ENCODE measurements at regions not wholly inside any gene's neighbourhood (a gene's known extent, or its start where the extent isn't known, plus 50 kb on each side); places are given as distances from the start of the nearest gene placed in this dataset.

- TF ChIP-seq, protein P1, sequence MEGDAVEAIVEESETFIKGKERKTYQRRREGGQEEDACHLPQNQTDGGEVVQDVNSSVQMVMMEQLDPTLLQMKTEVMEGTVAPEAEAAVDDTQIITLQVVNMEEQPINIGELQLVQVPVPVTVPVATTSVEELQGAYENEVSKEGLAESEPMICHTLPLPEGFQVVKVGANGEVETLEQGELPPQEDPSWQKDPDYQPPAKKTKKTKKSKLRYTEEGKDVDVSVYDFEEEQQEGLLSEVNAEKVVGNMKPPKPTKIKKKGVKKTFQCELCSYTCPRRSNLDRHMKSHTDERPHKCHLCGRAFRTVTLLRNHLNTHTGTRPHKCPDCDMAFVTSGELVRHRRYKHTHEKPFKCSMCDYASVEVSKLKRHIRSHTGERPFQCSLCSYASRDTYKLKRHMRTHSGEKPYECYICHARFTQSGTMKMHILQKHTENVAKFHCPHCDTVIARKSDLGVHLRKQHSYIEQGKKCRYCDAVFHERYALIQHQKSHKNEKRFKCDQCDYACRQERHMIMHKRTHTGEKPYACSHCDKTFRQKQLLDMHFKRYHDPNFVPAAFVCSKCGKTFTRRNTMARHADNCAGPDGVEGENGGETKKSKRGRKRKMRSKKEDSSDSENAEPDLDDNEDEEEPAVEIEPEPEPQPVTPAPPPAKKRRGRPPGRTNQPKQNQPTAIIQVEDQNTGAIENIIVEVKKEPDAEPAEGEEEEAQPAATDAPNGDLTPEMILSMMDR (IDR thresholded peaks at IDR 0.05; ENCODE audit: extremely low read depth in 1 of 2, insufficient read depth in 1 of 2, low read depth in 1 of 2, low read length in 2 of 2): no peak
- no peak for TF ChIP-seq POLR2AphosphoS5 (IDR thresholded peaks at IDR 0.05; ENCODE audit: insufficient read depth, low read depth, low read length)
- TF ChIP-seq, protein P2, sequence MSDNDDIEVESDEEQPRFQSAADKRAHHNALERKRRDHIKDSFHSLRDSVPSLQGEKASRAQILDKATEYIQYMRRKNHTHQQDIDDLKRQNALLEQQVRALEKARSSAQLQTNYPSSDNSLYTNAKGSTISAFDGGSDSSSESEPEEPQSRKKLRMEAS (IDR thresholded peaks at IDR 0.05; ENCODE audit: insufficient read depth, insufficient read length): no peak
Observed at GRCh38 chr1:106722466-106722865, 334.0 kb upstream of the PRMT6 start.

All from endothelial cell of umbilical vein (primary cell).